GM23338 (cell line): ENCODE measurements at regions not wholly inside any gene's neighbourhood (a gene's known extent, or its start where the extent isn't known, plus 50 kb on each side); places are given as distances from the start of the nearest gene placed in this dataset.
A peak's percentile ranks its signal among the peaks of the same experiment; 100 is the strongest.

Experiments used
- ATAC-seq: fragments of 200-7000 bp; cut with Tn5 transposase; 3 replicates; pipeline ENCODE4 v1.9.1; 2020
- DNase-seq: peaks from one replicate; pipeline ENCODE4 v3.0.0-alpha.2; 2015; ENCODE audit warnings: low spot score
- H2AFZ ChIP-seq: fragments of 200-600 bp; sonication (generic); 2 replicates; pipeline ENCODE4 v1.8.0; 2016; ENCODE audit warnings: antibody characterized with exemption, mild to moderate bottlenecking, moderate library complexity
- H3F3A ChIP-seq: fragments of 200-600 bp; sonication (generic); replicated peaks from 2 replicates; pipeline ENCODE4 v1.8.0; 2017; ENCODE audit warnings: antibody characterized with exemption, mixed run types, low read depth
- H3K27ac ChIP-seq: fragments of 200-600 bp; sonication (generic); 2 replicates; pipeline ENCODE4 v1.6.1; 2016; ENCODE audit warnings: low read depth
- H3K27me3 ChIP-seq: fragments of 200-600 bp; sonication (generic); 2 replicates; pipeline ENCODE4 v1.8.0; 2016; ENCODE audit warnings: mild to moderate bottlenecking, mixed run types, moderate library complexity; ENCODE audit not compliant: insufficient read depth
- H3K36me3 ChIP-seq: fragments of 200-600 bp; sonication (generic); 2 replicates; pipeline ENCODE4 v1.8.0; 2016; ENCODE audit warnings: mild to moderate bottlenecking; ENCODE audit not compliant: insufficient read depth
- H3K4me1 ChIP-seq: fragments of 200-600 bp; sonication (generic); 2 replicates; pipeline ENCODE4 v1.8.0; 2016; ENCODE audit warnings: mild to moderate bottlenecking, moderate library complexity; ENCODE audit not compliant: insufficient read depth
- H3K4me2 ChIP-seq: fragments of 200-600 bp; sonication (generic); 2 replicates; pipeline ENCODE4 v1.7.1; 2017; ENCODE audit warnings: mixed run types
- H3K4me3 ChIP-seq: fragments of 200-600 bp; sonication (generic); 2 replicates; pipeline ENCODE4 v1.6.1; 2016; ENCODE audit warnings: mixed run types
- H3K79me2 ChIP-seq: fragments of 200-600 bp; sonication (generic); replicated peaks from 2 replicates; pipeline ENCODE4 v1.8.0; 2017; ENCODE audit warnings: mild to moderate bottlenecking; ENCODE audit not compliant: insufficient read depth
- H3K9me2 ChIP-seq: fragments of 200-600 bp; sonication (generic); 2 replicates; pipeline ENCODE4 v1.8.0; 2017; ENCODE audit not compliant: insufficient read depth
- H4K20me1 ChIP-seq: fragments of 200-600 bp; sonication (generic); replicated peaks from 2 replicates; pipeline ENCODE4 v1.8.0; 2017; ENCODE audit warnings: mild to moderate bottlenecking; ENCODE audit not compliant: insufficient read depth
- H3K27ac Mint-ChIP-seq: 2 replicates; pipeline ENCODE4 v1.8.0; 2020; ENCODE audit warnings: inconsistent platforms, mild to moderate bottlenecking, moderate library complexity, mixed read lengths
- H3K27me3 Mint-ChIP-seq: 3 replicates; pipeline ENCODE4 v1.8.0; 2022; ENCODE audit warnings: low read depth, mild to moderate bottlenecking, moderate library complexity, mixed read lengths, inconsistent platforms; ENCODE audit not compliant: insufficient read depth, poor library complexity
- H3K36me3 Mint-ChIP-seq: 3 replicates; pipeline ENCODE4 v1.8.0; 2021; ENCODE audit warnings: low read depth, mild to moderate bottlenecking, inconsistent platforms, moderate library complexity, mixed read lengths
- H3K4me1 Mint-ChIP-seq: 3 replicates; pipeline ENCODE4 v1.8.0; 2020; ENCODE audit warnings: mild to moderate bottlenecking, inconsistent platforms, mixed read lengths
- H3K4me3 Mint-ChIP-seq: 3 replicates; pipeline ENCODE4 v1.8.0; 2021; ENCODE audit warnings: moderate library complexity, mild to moderate bottlenecking, inconsistent platforms, mixed read lengths
- H3K9me3 Mint-ChIP-seq: 3 replicates; pipeline ENCODE4 v1.8.0; 2020; ENCODE audit warnings: moderate library complexity, mild to moderate bottlenecking, inconsistent platforms, mixed read lengths
- CREB1 ChIP-seq: fragments of 250-450 bp; sonication (Bioruptor Pico); IDR thresholded peaks from 2 replicates; pipeline ENCODE4 v1.5.0; 2020; ENCODE audit warnings: low read depth, mild to moderate bottlenecking, moderate library complexity
- EZH2phosphoT487 ChIP-seq: fragments of 200-600 bp; sonication (generic); IDR thresholded peaks from one replicate; pipeline ENCODE4 v1.8.1; 2018; ENCODE audit warnings: antibody characterized with exemption; ENCODE audit not compliant: unreplicated experiment
- JUNB ChIP-seq: IDR thresholded peaks from one replicate; pipeline ENCODE4 v1.6.1; 2016; ENCODE audit warnings: antibody characterized with exemption; ENCODE audit not compliant: unreplicated experiment
- NANOG ChIP-seq: IDR thresholded peaks from 2 replicates; pipeline ENCODE4 v1.6.1; 2016; ENCODE audit warnings: antibody characterized with exemption, borderline replicate concordance
- POLR2AphosphoS5 ChIP-seq: IDR thresholded peaks from 2 replicates; pipeline ENCODE4 v1.6.1; 2016; ENCODE audit warnings: antibody characterized with exemption, low read depth
- STAT1 ChIP-seq: IDR thresholded peaks from one replicate; pipeline ENCODE4 v1.6.1; 2016; ENCODE audit warnings: antibody characterized with exemption; ENCODE audit not compliant: unreplicated experiment
- ZNF114 ChIP-seq: fragments of 250-450 bp; sonication (Bioruptor Pico); IDR thresholded peaks from 2 replicates; pipeline ENCODE4 v1.5.0; 2020; ENCODE audit warnings: mild to moderate bottlenecking, moderate library complexity
- ZNF331 ChIP-seq: fragments of 250-450 bp; sonication (Bioruptor Pico); IDR thresholded peaks from 2 replicates; pipeline ENCODE4 v1.5.0; 2020; ENCODE audit warnings: low read depth, mild to moderate bottlenecking, moderate library complexity
- TF ChIP-seq, protein P1 (sequence below): IDR thresholded peaks from one replicate; pipeline ENCODE4 v1.6.1; 2018; ENCODE audit warnings: antibody characterized with exemption; ENCODE audit not compliant: unreplicated experiment
- TF ChIP-seq, protein P2 (sequence below): IDR thresholded peaks from 2 replicates; pipeline ENCODE4 v1.6.1; 2016; ENCODE audit warnings: antibody characterized with exemption
- TF ChIP-seq, protein P3 (sequence below), 2 experiments: fragments of 200-600 bp in 1 of 2; sonication (generic) in 1 of 2; conservative IDR thresholded peaks; 2 replicates each; pipeline versions ENCODE4 v1.5.1 to v1.6.1; 2016 to 2017; ENCODE audit warnings: antibody characterized with exemption in 2 of 2, low read depth in 2 of 2, mild to moderate bottlenecking in 2 of 2, moderate library complexity in 1 of 2

DNA sequence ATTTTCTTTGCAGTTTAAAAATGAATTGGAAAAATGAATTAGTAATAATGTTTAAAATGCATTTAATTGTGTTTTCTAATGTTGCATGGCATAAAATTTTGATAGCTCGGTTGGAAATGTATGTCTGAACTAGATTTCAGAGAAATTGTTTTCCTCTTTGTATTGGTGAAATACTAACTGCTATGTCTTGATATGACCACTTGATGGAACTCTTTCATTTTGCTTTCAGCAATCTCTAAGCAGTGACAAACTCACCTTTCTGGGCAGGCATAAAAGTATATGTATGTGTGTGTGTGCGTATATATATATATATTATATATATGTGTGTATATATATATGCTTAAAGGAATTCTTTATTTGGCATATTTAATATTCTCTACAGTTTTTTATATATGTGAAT lies 239.3 kb upstream of the ZNF717 start (continued):
- TF ChIP-seq, protein P1, sequence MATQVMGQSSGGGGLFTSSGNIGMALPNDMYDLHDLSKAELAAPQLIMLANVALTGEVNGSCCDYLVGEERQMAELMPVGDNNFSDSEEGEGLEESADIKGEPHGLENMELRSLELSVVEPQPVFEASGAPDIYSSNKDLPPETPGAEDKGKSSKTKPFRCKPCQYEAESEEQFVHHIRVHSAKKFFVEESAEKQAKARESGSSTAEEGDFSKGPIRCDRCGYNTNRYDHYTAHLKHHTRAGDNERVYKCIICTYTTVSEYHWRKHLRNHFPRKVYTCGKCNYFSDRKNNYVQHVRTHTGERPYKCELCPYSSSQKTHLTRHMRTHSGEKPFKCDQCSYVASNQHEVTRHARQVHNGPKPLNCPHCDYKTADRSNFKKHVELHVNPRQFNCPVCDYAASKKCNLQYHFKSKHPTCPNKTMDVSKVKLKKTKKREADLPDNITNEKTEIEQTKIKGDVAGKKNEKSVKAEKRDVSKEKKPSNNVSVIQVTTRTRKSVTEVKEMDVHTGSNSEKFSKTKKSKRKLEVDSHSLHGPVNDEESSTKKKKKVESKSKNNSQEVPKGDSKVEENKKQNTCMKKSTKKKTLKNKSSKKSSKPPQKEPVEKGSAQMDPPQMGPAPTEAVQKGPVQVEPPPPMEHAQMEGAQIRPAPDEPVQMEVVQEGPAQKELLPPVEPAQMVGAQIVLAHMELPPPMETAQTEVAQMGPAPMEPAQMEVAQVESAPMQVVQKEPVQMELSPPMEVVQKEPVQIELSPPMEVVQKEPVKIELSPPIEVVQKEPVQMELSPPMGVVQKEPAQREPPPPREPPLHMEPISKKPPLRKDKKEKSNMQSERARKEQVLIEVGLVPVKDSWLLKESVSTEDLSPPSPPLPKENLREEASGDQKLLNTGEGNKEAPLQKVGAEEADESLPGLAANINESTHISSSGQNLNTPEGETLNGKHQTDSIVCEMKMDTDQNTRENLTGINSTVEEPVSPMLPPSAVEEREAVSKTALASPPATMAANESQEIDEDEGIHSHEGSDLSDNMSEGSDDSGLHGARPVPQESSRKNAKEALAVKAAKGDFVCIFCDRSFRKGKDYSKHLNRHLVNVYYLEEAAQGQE, result no peak
- TF ChIP-seq ZNF331 (CRISPR knock-in tag), result no peak

DNA sequence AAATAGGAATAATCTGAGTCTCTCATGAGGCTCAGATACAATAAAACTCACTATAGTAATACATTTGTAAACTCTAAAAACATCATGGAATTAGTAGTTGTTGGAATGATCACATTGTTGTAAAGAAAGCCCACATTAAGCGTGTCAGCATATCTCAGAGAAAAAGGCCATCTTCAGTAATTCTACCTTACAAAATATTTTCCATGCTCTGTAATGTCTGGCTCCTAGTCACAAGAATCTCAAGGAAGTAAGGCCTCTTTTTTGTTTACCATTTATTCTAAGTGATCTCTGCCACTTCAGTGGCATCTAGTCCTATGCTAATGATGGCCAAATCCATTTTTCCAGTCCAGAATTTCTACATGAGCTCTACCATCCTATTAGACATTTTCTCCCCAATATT lies 240.2 kb upstream of the ZNF717 start:
- Mint-ChIP-seq H3K36me3 (peaks cover 29% of the 10 kb centered on the region), H3K4me3 (no peak overlapping the region), H3K4me1 (peaks cover 9% of the 10 kb centered on the region), H3K27ac (peak overlapping the region; percentile 57), H3K9me3 (peaks cover 7% of the 10 kb centered on the region), H3K27me3 (no peaks in the 10 kb centered on the region)
- Histone ChIP-seq H2AFZ (no peak overlapping the region), H3K4me3 (no peak overlapping the region), H3K27me3 (no peaks in the 10 kb centered on the region), H3K4me1 (peaks cover 7% of the 10 kb centered on the region; the same call in 1 of the 2 replicates), H3F3A (no peaks in the 10 kb centered on the region), H3K36me3 (no peaks in the 10 kb centered on the region), H3K79me2 (no peaks in the 10 kb centered on the region), H4K20me1 (no peaks in the 10 kb centered on the region), H3K9me2 (no peaks in the 10 kb centered on the region), H3K27ac (no peak overlapping the region), H3K4me2 (no peak overlapping the region)
- ATAC-seq (no peak), DNase-seq (no peak)
- TF ChIP-seq NANOG (no peak), ZNF114 (CRISPR knock-in tag) (no peak), POLR2AphosphoS5 (no peak), STAT1 (no peak), JUNB (no peak), ZNF331 (CRISPR knock-in tag) (no peak), EZH2phosphoT487 (no peak), CREB1 (CRISPR knock-in tag) (no peak)
- TF ChIP-seq, protein P1, result no peak
- TF ChIP-seq, protein P2, sequence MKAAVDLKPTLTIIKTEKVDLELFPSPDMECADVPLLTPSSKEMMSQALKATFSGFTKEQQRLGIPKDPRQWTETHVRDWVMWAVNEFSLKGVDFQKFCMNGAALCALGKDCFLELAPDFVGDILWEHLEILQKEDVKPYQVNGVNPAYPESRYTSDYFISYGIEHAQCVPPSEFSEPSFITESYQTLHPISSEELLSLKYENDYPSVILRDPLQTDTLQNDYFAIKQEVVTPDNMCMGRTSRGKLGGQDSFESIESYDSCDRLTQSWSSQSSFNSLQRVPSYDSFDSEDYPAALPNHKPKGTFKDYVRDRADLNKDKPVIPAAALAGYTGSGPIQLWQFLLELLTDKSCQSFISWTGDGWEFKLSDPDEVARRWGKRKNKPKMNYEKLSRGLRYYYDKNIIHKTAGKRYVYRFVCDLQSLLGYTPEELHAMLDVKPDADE, result no peak
- TF ChIP-seq, protein P3, sequence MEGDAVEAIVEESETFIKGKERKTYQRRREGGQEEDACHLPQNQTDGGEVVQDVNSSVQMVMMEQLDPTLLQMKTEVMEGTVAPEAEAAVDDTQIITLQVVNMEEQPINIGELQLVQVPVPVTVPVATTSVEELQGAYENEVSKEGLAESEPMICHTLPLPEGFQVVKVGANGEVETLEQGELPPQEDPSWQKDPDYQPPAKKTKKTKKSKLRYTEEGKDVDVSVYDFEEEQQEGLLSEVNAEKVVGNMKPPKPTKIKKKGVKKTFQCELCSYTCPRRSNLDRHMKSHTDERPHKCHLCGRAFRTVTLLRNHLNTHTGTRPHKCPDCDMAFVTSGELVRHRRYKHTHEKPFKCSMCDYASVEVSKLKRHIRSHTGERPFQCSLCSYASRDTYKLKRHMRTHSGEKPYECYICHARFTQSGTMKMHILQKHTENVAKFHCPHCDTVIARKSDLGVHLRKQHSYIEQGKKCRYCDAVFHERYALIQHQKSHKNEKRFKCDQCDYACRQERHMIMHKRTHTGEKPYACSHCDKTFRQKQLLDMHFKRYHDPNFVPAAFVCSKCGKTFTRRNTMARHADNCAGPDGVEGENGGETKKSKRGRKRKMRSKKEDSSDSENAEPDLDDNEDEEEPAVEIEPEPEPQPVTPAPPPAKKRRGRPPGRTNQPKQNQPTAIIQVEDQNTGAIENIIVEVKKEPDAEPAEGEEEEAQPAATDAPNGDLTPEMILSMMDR (conservative IDR thresholded peaks at IDR 0.05; ENCODE audit: low read depth in 2 of 2), result no peak
